Nephron progenitor cell (in vitro differentiated cells): ENCODE measurements at regions not wholly inside any gene's neighbourhood (a gene's known extent, or its start where the extent isn't known, plus 50 kb on each side); places are given as distances from the start of the nearest gene placed in this dataset.

ENCODE experiments used
- DNase-seq: peaks from one replicate; pipeline ENCODE4 v3.0.0; 2021
- H3K27ac Mint-ChIP-seq: 2 replicates; pipeline ENCODE4 v1.8.0; 2021; ENCODE audit warnings: mild to moderate bottlenecking, moderate library complexity, mixed read lengths
- H3K27me3 Mint-ChIP-seq: 2 replicates; pipeline ENCODE4 v1.8.0; 2021; ENCODE audit warnings: mild to moderate bottlenecking, low read depth, mixed read lengths; ENCODE audit not compliant: poor library complexity
- H3K36me3 Mint-ChIP-seq: 2 replicates; pipeline ENCODE4 v1.8.0; 2021; ENCODE audit warnings: low read depth, mixed read lengths
- H3K4me1 Mint-ChIP-seq: 2 replicates; pipeline ENCODE4 v1.8.0; 2021; ENCODE audit warnings: mixed read lengths
- H3K4me3 Mint-ChIP-seq: 2 replicates; pipeline ENCODE4 v1.8.0; 2021; ENCODE audit warnings: mild to moderate bottlenecking, moderate library complexity, mixed read lengths
- H3K9me3 Mint-ChIP-seq: 2 replicates; pipeline ENCODE4 v1.8.0; 2021; ENCODE audit warnings: mild to moderate bottlenecking, moderate library complexity, mixed read lengths
- CTCF ChIP-seq: fragments of 200-600 bp; sonication (generic); IDR thresholded peaks from 2 replicates; pipeline ENCODE4 v1.5.0; 2021; ENCODE audit warnings: antibody characterized with exemption

DNA sequence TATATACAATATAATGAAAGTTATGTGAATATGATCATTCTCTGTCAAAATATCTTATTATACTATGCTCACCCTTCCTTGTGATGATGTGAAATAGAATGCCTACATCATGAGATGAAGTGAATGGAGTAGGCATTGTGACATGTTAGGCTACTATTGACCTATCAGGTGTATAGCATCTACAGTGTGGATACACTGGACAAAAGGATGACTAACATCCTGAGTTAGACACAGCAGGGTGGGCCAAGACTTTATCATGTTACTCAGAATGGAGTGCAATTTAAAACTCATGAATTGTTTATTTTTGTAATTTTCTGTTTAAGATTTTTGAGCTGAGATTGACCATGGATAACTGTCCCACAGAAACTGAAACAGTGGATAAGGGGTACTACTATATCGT is 53.4 kb upstream of the NAV3 start:
- no peaks in the 10 kb centered on the region for H3K36me3 Mint-ChIP-seq
- TF ChIP-seq CTCF: no peak
- H3K4me1 Mint-ChIP-seq: no peaks in the 10 kb centered on the region
- no peak overlapping the region for H3K27ac Mint-ChIP-seq
- no peak for DNase-seq
- H3K9me3 Mint-ChIP-seq: no peaks in the 10 kb centered on the region
- H3K4me3 Mint-ChIP-seq: no peak overlapping the region
- H3K27me3 Mint-ChIP-seq: peaks cover 5% of the 10 kb centered on the region

DNA sequence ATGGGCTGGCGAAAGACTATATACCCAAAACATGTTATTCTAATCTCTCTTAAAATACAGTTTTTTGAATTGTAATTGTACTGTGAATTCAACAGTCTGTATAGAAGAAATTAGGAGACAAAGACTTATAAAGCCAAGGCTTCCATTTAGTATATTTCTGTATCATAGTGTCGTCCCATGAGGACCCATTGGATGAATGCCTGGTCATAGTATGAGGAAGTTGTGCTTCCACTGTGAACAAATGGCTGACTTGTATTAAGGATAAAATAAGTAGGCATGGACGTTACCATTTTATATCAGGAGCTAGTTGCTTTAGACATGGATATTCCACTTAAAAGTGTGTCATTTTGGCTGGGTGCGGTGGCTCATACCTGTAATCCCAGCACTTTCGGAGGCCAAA is 55.9 kb upstream of the NAV3 start:
- DNase-seq: no peak
- H3K4me3 Mint-ChIP-seq: no peak overlapping the region
- no peaks in the 10 kb centered on the region for H3K4me1 Mint-ChIP-seq
- no peak for TF ChIP-seq CTCF
- H3K27me3 Mint-ChIP-seq: peaks cover 5% of the 10 kb centered on the region
- H3K9me3 Mint-ChIP-seq: no peaks in the 10 kb centered on the region
- H3K36me3 Mint-ChIP-seq: no peaks in the 10 kb centered on the region
- no peak overlapping the region for H3K27ac Mint-ChIP-seq

GRCh38 chr12:77772676-77773298 is 57.9 kb upstream of the NAV3 start:
- H3K27ac Mint-ChIP-seq: no peak overlapping the region
- no peaks in the 10 kb centered on the region for H3K27me3 Mint-ChIP-seq
- no peaks in the 10 kb centered on the region for H3K36me3 Mint-ChIP-seq
- no peaks in the 10 kb centered on the region for H3K9me3 Mint-ChIP-seq
- no peaks in the 10 kb centered on the region for H3K4me1 Mint-ChIP-seq
- TF ChIP-seq CTCF: no peak
- H3K4me3 Mint-ChIP-seq: no peak overlapping the region
- DNase-seq: no peak

DNA sequence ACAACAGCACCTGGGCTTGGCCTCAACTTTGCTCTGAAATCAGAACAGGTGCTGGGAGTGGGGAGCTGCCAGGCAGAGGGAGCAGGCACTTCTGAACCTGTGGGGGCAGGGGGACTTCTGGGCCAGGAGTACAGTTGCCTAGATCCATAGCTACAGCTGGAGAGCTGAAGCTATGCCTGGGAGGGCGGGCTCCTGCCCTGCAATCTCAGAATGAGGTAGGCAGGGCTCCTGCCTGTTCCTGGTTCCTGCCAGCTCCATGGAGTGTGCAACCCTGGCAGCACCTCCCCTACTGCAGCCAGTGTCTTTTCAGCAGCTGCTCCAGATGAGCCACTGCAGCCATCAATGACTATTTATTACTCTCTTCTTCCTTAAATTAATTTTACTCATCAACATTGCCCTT is 62.1 kb upstream of the NAV3 start:
- Mint-ChIP-seq H3K36me3 (no peaks in the 10 kb centered on the region), H3K4me3 (no peak overlapping the region), H3K9me3 (no peaks in the 10 kb centered on the region), H3K4me1 (peaks cover 5% of the 10 kb centered on the region), H3K27ac (no peak overlapping the region), H3K27me3 (peaks cover 3% of the 10 kb centered on the region)
- DNase-seq: no peak
- TF ChIP-seq CTCF: no peak

- H3K4me3 Mint-ChIP-seq: no peak overlapping the region
- DNase-seq: no peak
- TF ChIP-seq CTCF: no peak
- no peak overlapping the region for H3K27ac Mint-ChIP-seq
- peaks cover 5% of the 10 kb centered on the region for H3K4me1 Mint-ChIP-seq
- no peaks in the 10 kb centered on the region for H3K9me3 Mint-ChIP-seq
- H3K27me3 Mint-ChIP-seq: peaks cover 3% of the 10 kb centered on the region
- H3K36me3 Mint-ChIP-seq: no peaks in the 10 kb centered on the region
Measured at GRCh38 chr12:77767756-77768343, 62.8 kb upstream of the NAV3 start.

DNA sequence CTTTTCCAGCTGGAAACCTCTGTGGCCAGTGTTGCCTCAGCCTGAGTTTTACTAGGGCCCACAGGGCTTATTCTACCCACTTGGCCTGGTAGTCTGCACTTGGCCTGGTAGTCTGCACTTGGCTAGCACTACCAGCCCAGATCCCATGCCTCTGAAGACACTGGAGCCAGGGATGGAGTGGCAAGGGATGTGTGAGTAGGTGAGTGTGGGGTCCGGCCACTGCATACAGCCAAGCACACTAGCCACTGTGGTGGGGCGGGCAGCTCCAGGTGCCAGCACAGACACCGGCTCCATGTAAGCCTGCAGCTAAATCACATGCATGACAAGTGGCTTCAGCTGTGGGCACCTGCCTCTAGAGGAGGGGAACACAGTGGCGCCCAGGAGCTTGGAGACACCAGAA is 63.4 kb upstream of the NAV3 start:
- H3K36me3 Mint-ChIP-seq: no peaks in the 10 kb centered on the region
- H3K4me1 Mint-ChIP-seq: peaks cover 5% of the 10 kb centered on the region
- no peak overlapping the region for H3K27ac Mint-ChIP-seq
- no peaks in the 10 kb centered on the region for H3K9me3 Mint-ChIP-seq
- peaks cover 3% of the 10 kb centered on the region for H3K27me3 Mint-ChIP-seq
- no peak for DNase-seq
- H3K4me3 Mint-ChIP-seq: no peak overlapping the region
- TF ChIP-seq CTCF: no peak
